GM12878 (cell line): ENCODE measurements at regions not wholly inside any gene's neighbourhood (a gene's known extent, or its start where the extent isn't known, plus 50 kb on each side); places are given as distances from the start of the nearest gene placed in this dataset.
"Not testable (repeated sequence)": the region's sequence is repeated elsewhere in the genome, so short reads cannot be mapped to it uniquely, and the experiment has no call there.

Source experiments
- ATAC-seq: fragments of 200-7000 bp; cut with Tn5 transposase; 3 replicates; pipeline ENCODE4 v1.9.1; 2020; ENCODE audit warnings: mild to moderate bottlenecking, moderate library complexity
- BruUV-seq: library from RNA; stranded (reverse); fragments of 400-500 nt; replicated peaks from 2 replicates; lab custom pipeline; 2021; lab: Mats Ljungman, UMichigan
- CTCF ChIA-PET: fragments of 300-600 bp; sonication (Branson Sonifier 250); formaldehyde crosslinking; extraction: SDS; loops from one replicate; lab custom pipeline; 2021; ENCODE audit warnings: inconsistent platforms; lab: Yijun Ruan, JAX
- POLR2A ChIA-PET: fragments of 350-600 bp; formaldehyde crosslinking; extraction: SDS; loops from one replicate; lab custom pipeline; 2021; ENCODE audit warnings: inconsistent platforms; lab: Charles Lee
- RAD21 ChIA-PET: fragments of 300-600 bp; sonication (Branson Sonifier 250); formaldehyde crosslinking; loops from one replicate; lab custom pipeline; 2023; ENCODE audit warnings: antibody characterized with exemption; ENCODE audit not compliant: unreplicated experiment; lab: Charles Lee
- SMC1A ChIA-PET: fragments of 300-600 bp; sonication (Branson Sonifier 250); formaldehyde crosslinking; loops from one replicate; lab custom pipeline; 2023; ENCODE audit not compliant: unreplicated experiment, uncharacterized antibody; lab: Charles Lee
- DNase-seq: peaks from one replicate; pipeline ENCODE4 v3.0.0-alpha.2; 2011; ENCODE audit warnings: low read depth, low spot score
- FAIRE-seq: peaks from 3 replicates; lab custom pipeline; 2011; peaks lifted over from hg19 to GRCh38; lab: Jason Lieb, UNC
- H2AFZ ChIP-seq: 2 replicates; pipeline ENCODE4 v1.6.0; 2011; ENCODE audit warnings: low read depth, low read length, control low read depth; ENCODE audit not compliant: control insufficient read depth
- H3K27ac ChIP-seq: 2 replicates; pipeline ENCODE4 v1.5.1; 2011; ENCODE audit warnings: control low read depth; ENCODE audit not compliant: control insufficient read depth, insufficient read depth
- H3K27me3 ChIP-seq, 2 experiments: replicated peaks in 1 of 2; 2 replicates each; pipeline versions ENCODE4 v1.6.0 to v1.6.1; 2011; ENCODE audit warnings: low read length in 1 of 2; ENCODE audit not compliant: control insufficient read depth in 2 of 2, insufficient read depth in 2 of 2
- H3K36me3 ChIP-seq, 2 experiments: 2 replicates each; pipeline ENCODE4 v1.5.1; 2011; ENCODE audit warnings: low read length in 1 of 2; ENCODE audit not compliant: control insufficient read depth in 2 of 2, insufficient read depth in 2 of 2
- H3K4me1 ChIP-seq: 2 replicates; pipeline ENCODE4 v1.6.1; 2011; ENCODE audit warnings: mild to moderate bottlenecking, low read length, moderate library complexity, mixed read lengths; ENCODE audit not compliant: control insufficient read depth, insufficient read depth
- H3K4me2 ChIP-seq: 2 replicates; pipeline ENCODE4 v1.6.0; 2011; ENCODE audit warnings: control low read depth; ENCODE audit not compliant: control insufficient read depth, insufficient read depth
- H3K4me3 ChIP-seq: fragments of 200-600 bp; sonication (generic); 2 replicates; pipeline ENCODE4 v1.5.1; 2016
- H3K79me2 ChIP-seq: 2 replicates; pipeline ENCODE4 v1.6.0; 2011; ENCODE audit warnings: low read length; ENCODE audit not compliant: control insufficient read depth, insufficient read depth
- H3K9ac ChIP-seq: 2 replicates; pipeline ENCODE4 v1.8.0; 2011; ENCODE audit warnings: low read length, control low read depth, mixed read lengths; ENCODE audit not compliant: control insufficient read depth, insufficient read depth
- H3K9me3 ChIP-seq: replicated peaks from 3 replicates; pipeline ENCODE4 v1.5.1; 2011; ENCODE audit warnings: mild to moderate bottlenecking, low read length; ENCODE audit not compliant: control insufficient read depth, insufficient read depth
- H4K20me1 ChIP-seq: 2 replicates; pipeline ENCODE4 v1.6.0; 2011; ENCODE audit not compliant: control insufficient read depth, insufficient read depth
- CEBPB ChIP-seq, 2 experiments: fragments of 150-350 bp in 1 of 2; IDR thresholded peaks; 2 replicates each; pipeline ENCODE4 v1.6.1; 2012 to 2014; ENCODE audit warnings: low read depth in 2 of 2, low read length in 2 of 2, borderline replicate concordance in 1 of 2, inconsistent platforms in 1 of 2
- CREB1 ChIP-seq: IDR thresholded peaks from 2 replicates; pipeline ENCODE4 v1.6.1; 2012; ENCODE audit warnings: low read depth, mild to moderate bottlenecking, inconsistent platforms
- HDAC2 ChIP-seq: fragments of 200-600 bp; sonication (generic); IDR thresholded peaks from 2 replicates; pipeline ENCODE4 v1.6.1; 2017
- MEF2A ChIP-seq: IDR thresholded peaks from 2 replicates; pipeline ENCODE4 v1.6.1; 2011; ENCODE audit warnings: low read depth, mild to moderate bottlenecking, low read length, moderate library complexity; ENCODE audit not compliant: insufficient read depth
- MYB ChIP-seq: fragments of 150-350 bp; IDR thresholded peaks from 2 replicates; pipeline ENCODE4 v1.6.1; 2014; ENCODE audit warnings: mild to moderate bottlenecking, low read depth, low read length, borderline replicate concordance
- RAD51 ChIP-seq: fragments of 450-650 bp; IDR thresholded peaks from 2 replicates; pipeline ENCODE4 v1.6.1; 2016; ENCODE audit warnings: moderate library complexity, mild to moderate bottlenecking, inconsistent platforms
- SMARCA5 ChIP-seq: fragments of 450-650 bp; IDR thresholded peaks from 2 replicates; pipeline ENCODE4 v1.6.1; 2017; ENCODE audit warnings: mild to moderate bottlenecking
- SRF ChIP-seq, 2 experiments: IDR thresholded peaks; 2 replicates each; pipeline ENCODE4 v1.6.1; 2011; ENCODE audit warnings: low read depth in 2 of 2, low read length in 2 of 2, mild to moderate bottlenecking in 1 of 2, moderate library complexity in 1 of 2
- TAF1 ChIP-seq: IDR thresholded peaks from 2 replicates; pipeline ENCODE4 v1.6.1; 2011; ENCODE audit warnings: mild to moderate bottlenecking, low read depth, low read length, borderline replicate concordance
- ZBTB11 ChIP-seq: fragments of 450-650 bp; formaldehyde crosslinking; IDR thresholded peaks from 2 replicates; pipeline ENCODE4 v1.5.0; 2022; ENCODE audit warnings: mild to moderate bottlenecking, missing genetic modification characterization
- WGBS: methylation state at CpG from one replicate; pipeline ENCODE4 v1.1.6; 2016; ENCODE audit warnings: low lambda C conversion rate; ENCODE audit not compliant: insufficient replicate concordance, insufficient coverage; ENCODE audit errors: missing lambda C conversion rate; 5-methylcytosine and 5-hydroxymethylcytosine counted together
- in situ Hi-C: fragments of 300-500 bp; cut with MboI; formaldehyde crosslinking; loops from 9 replicates; pipeline ENCODE4 v1.14.3; 2018; ENCODE audit warnings: mixed read lengths
- intact Hi-C: fragments of 100-400 bp; cut with micrococcal nuclease; formaldehyde crosslinking; loops from one replicate; pipeline ENCODE4 v1.14.2; 2022; ENCODE audit not compliant: unreplicated experiment

DNA sequence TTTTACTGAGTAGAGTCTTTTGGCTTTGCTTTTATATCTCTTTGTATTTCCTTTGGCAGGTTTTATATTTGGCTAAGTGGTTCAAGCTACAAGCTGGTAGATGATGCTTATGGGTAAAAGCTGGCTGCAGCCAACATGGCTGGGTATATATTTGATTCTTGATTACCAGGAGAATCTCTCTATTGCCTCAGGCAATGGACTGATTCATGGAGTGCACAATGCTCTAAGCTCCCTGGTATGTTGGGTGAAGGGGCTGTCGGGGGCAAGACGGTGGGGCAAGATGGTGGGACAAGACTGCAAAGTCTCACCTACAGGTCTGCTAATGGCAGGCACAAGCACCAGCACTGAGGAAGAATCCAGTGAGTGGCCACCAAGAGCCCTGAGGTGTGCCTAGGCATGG lies 366.6 kb downstream of the DMAC1 start:
- in situ Hi-C loops (no loop called here), intact Hi-C loops (no loop called here)
- no peak for TF ChIP-seq TAF1
- no peak for TF ChIP-seq SRF (IDR thresholded peaks at IDR 0.05; ENCODE audit: low read depth in 2 of 2, low read length in 2 of 2)
- no peak for TF ChIP-seq CEBPB (IDR thresholded peaks at IDR 0.05; ENCODE audit: borderline replicate concordance in 1 of 2, low read depth in 2 of 2, low read length in 2 of 2)
- no peak for TF ChIP-seq MEF2A
- no peak for TF ChIP-seq HDAC2
- TF ChIP-seq CREB1 = no peak
- TF ChIP-seq ZBTB11 (CRISPR knock-in tag) = no peak
- TF ChIP-seq SMARCA5 = no peak
- no peak for TF ChIP-seq RAD51
- no peak for TF ChIP-seq MYB
- no peak overlapping the region for H2AFZ ChIP-seq
- DNase-seq (no peak), ATAC-seq (no peak), FAIRE-seq (no peak)
- WGBS = 77% methylated on average over 2 of the region's 2 CpGs
- RAD21 ChIA-PET = no interaction called here
- no peak overlapping the region for H3K27ac ChIP-seq
- H3K4me3 ChIP-seq = no peak overlapping the region
- no peak overlapping the region for H3K4me2 ChIP-seq
- BruUV-seq = no TSS peak
- CTCF ChIA-PET = interaction anchor here (1.3 kb wide), 1 partner anchor 198 kb away, joined by 4 read pairs; no protein-coding TSS in a partner anchor
- H3K79me2 ChIP-seq = no peaks in the 10 kb centered on the region
- H3K36me3 ChIP-seq = no peaks in the 10 kb centered on the region
- SMC1A ChIA-PET = no interaction called here
- no peaks in the 10 kb centered on the region for H4K20me1 ChIP-seq
- H3K9me3 ChIP-seq = no peaks in the 10 kb centered on the region
- H3K9ac ChIP-seq = no peak overlapping the region
- H3K4me1 ChIP-seq = no peaks in the 10 kb centered on the region
- POLR2A ChIA-PET = no interaction called here
- no peaks in the 10 kb centered on the region for H3K27me3 ChIP-seq

DNA sequence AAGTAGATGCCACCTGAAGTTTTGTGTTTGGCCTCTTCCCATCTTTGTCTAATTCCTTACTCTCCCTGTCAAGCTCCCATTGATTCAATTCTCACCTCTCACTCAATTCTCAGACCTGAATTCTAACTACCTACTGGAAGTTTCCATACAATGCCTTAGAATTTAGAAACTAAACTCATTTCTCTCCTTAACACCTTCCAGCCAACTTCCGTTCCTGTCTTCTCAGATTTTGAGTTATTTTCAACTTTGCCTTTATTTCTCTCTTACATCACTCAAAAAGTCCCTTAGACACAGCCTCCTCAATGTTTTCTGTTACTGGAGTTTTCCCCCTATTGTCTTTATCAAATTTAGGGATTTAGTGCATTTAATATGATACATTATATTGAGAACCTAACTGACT lies 382.2 kb downstream of the DMAC1 start:
- RAD21 ChIA-PET = not testable (repeated sequence)
- POLR2A ChIA-PET = interaction anchor here (0.7 kb wide), 1 partner anchor 98 kb away, joined by 6 read pairs; no protein-coding TSS in a partner anchor

More for the DNA sequence above, 382.2 kb downstream of the DMAC1 start:
- H3K4me2 ChIP-seq, in situ Hi-C loops, H3K4me3 ChIP-seq, CTCF ChIA-PET, FAIRE-seq, DNase-seq, H3K79me2 ChIP-seq, H4K20me1 ChIP-seq, ATAC-seq, H3K4me1 ChIP-seq, SMC1A ChIA-PET, H3K27me3 ChIP-seq, intact Hi-C loops, H2AFZ ChIP-seq, BruUV-seq, H3K36me3 ChIP-seq, H3K9ac ChIP-seq, H3K27ac ChIP-seq, H3K9me3 ChIP-seq: not testable (repeated sequence)
- 0% methylated on average over 1 of the region's 1 CpG for WGBS
